HG03520 (cell line): ENCODE measurements at regions not wholly inside any gene's neighbourhood (a gene's known extent, or its start where the extent isn't known, plus 50 kb on each side); places are given as distances from the start of the nearest gene placed in this dataset.
"Not testable (repeated sequence)": the region's sequence is repeated elsewhere in the genome, so short reads cannot be mapped to it uniquely, and the experiment has no call there.

ENCODE experiments used
- ATAC-seq: cut with Tn5 transposase; IDR thresholded peaks from one replicate; pipeline ENCODE4 v1.9.1; 2021; ENCODE audit warnings: mild to moderate bottlenecking, moderate library complexity; ENCODE audit not compliant: unreplicated experiment

GRCh38 chr13:44887515-44887914 is 101.8 kb downstream of the NUFIP1 start:
- ATAC-seq = no peak

- ATAC-seq = no peak
These were observed 105.1 kb downstream of the NUFIP1 start for GRCh38 chr13:44884076-44884729.

GRCh38 chr13:44879452-44880058 is 109.7 kb downstream of the NUFIP1 start:
- no peak for ATAC-seq

GRCh38 chr13:44876782-44877324 is 112.4 kb downstream of the NUFIP1 start:
- ATAC-seq = no peak

GRCh38 chr13:44874886-44875630 is 114.2 kb downstream of the NUFIP1 start:
- ATAC-seq = no peak

- no peak for ATAC-seq
These were observed 115.1 kb downstream of the NUFIP1 start for GRCh38 chr13:44874176-44874575.

- no peak for ATAC-seq
These were observed 115.8 kb downstream of the NUFIP1 start for GRCh38 chr13:44873461-44873860.

GRCh38 chr13:44872751-44873150 is 116.5 kb downstream of the NUFIP1 start:
- ATAC-seq = no peak

GRCh38 chr13:44870456-44870929 is 118.8 kb downstream of the NUFIP1 start:
- ATAC-seq = no peak

- no peak for ATAC-seq
These were observed 120.1 kb downstream of the NUFIP1 start for GRCh38 chr13:44869167-44869566.

GRCh38 chr13:44868397-44868796 is 120.9 kb downstream of the NUFIP1 start:
- peak; percentile 95 for ATAC-seq

- no peak for ATAC-seq
These were observed 121.4 kb downstream of the NUFIP1 start for GRCh38 chr13:44867825-44868224.

GRCh38 chr13:44866411-44866911 is 122.8 kb downstream of the NUFIP1 start:
- ATAC-seq = no peak

- ATAC-seq = no peak
These were observed 123.4 kb downstream of the NUFIP1 start for GRCh38 chr13:44865722-44866410.

GRCh38 chr13:44863641-44864040 is 125.6 kb downstream of the NUFIP1 start:
- not testable (repeated sequence) for ATAC-seq

- no peak for ATAC-seq
These were observed 128.8 kb downstream of the NUFIP1 start for GRCh38 chr13:44860454-44860853.

- ATAC-seq = no peak
These were observed 131.5 kb downstream of the NUFIP1 start for GRCh38 chr13:44857736-44858135.

- no peak for ATAC-seq
These were observed 132.2 kb downstream of the NUFIP1 start for GRCh38 chr13:44857061-44857460.

- no peak for ATAC-seq
These were observed 133.4 kb downstream of the NUFIP1 start for GRCh38 chr13:44855860-44856259.

- no peak for ATAC-seq
These were observed 134.8 kb downstream of the NUFIP1 start for GRCh38 chr13:44854313-44855060.
